GM18508 (cell line): ENCODE measurements at regions not wholly inside any gene's neighbourhood (a gene's known extent, or its start where the extent isn't known, plus 50 kb on each side); places are given as distances from the start of the nearest gene placed in this dataset.
"Not testable (repeated sequence)": the region's sequence is repeated elsewhere in the genome, so short reads cannot be mapped to it uniquely, and the experiment has no call there.

ENCODE experiments used
- ATAC-seq: cut with Tn5 transposase; IDR thresholded peaks from one replicate; pipeline ENCODE4 v1.9.1; 2021; ENCODE audit warnings: moderate number of reproducible peaks; ENCODE audit not compliant: insufficient read depth, unreplicated experiment

DNA sequence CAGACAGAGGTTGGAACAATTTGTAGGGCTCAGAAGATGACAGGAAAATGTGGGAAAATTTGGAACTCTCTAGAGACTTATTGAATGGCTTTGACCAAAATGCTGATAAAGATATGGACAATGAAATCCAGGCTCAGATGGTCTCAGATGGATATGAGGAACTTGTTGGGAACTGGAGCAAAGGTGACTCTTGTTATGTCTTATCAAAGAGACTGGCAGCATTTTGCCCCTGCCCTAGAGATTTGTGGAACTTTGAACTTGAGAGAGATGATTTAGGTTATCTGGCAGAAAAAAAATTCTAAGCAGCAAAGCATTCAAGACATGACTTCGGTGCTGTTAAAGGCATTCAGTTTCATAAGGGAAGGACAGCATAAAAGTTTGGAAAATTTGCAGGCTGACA lies 347.9 kb upstream of the RPS23 start:
- not testable (repeated sequence) for ATAC-seq

DNA sequence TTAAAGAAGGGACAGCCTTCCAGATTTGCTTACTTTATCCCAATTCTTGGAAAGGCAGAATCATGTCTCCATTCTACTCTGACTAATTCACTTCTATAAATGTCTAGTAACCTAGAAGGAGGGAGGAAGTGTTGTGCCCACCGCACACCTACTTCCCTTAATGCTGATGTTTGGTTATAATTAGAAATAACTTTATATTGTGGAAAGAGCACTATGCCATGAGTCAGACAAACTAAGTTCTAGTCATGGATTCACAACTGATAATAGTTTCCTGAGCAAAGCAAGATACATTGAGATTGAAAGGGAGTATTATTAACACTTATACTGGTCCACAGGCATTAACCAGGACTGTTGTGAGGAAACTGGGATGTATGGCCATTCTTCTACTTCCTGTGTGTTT lies 345.9 kb upstream of the RPS23 start:
- no peak for ATAC-seq

DNA sequence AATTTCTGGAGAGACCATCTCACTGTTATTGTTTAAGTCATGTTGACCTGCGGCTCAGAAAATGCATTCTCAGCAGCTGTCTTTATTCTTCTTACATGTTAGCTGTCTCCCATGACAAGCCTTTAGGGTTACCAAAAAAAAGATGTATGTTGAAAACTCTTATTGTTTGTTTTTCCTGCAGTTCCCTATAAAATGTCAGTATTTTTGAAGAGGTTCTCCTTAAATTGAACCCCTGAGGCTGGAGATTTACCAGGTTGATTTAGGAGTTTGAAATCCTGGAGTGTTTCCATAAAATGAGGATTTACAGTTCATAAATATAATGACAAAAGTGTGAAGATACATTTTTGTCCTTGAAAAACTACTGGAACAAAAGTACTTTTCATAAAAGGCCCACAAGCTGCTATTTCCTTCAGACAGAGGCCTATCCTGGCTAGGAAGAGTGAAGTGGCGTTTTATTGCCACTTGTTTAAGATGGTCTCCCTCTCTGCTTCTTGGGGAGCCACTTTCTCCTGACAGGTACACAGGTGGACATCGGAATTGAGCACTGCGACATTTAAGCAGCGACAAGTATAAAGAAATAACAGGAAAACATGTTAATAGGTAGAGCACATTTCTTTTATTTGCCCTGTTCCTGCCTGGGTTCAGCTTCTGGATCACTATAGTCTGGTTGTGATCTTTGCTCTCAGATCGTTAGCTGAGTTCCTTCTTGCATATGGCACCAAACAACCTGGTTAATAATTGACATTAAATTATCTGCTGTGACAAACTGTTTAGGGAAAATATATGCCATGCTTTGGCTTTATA lies 344.8 kb upstream of the RPS23 start:
- no peak for ATAC-seq

DNA sequence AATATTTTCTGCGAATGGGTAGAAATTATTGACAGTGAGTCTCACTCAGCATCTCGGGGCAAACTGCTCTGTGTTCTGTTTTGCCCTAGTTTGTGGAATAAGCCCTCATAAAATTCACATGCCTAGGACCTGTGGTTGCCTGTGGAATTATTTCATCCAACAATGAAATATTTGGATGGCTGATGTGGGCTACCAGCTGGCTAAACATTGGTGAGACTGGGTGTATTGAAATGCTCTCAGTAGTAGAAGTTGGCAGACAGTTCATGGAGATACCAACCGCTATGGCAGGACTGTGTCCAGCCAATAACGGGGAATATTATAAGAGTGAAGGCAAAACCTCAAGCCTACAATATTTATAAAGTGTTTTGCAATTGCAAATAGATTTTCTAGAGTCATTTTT lies 344.1 kb upstream of the RPS23 start:
- no peak for ATAC-seq

DNA sequence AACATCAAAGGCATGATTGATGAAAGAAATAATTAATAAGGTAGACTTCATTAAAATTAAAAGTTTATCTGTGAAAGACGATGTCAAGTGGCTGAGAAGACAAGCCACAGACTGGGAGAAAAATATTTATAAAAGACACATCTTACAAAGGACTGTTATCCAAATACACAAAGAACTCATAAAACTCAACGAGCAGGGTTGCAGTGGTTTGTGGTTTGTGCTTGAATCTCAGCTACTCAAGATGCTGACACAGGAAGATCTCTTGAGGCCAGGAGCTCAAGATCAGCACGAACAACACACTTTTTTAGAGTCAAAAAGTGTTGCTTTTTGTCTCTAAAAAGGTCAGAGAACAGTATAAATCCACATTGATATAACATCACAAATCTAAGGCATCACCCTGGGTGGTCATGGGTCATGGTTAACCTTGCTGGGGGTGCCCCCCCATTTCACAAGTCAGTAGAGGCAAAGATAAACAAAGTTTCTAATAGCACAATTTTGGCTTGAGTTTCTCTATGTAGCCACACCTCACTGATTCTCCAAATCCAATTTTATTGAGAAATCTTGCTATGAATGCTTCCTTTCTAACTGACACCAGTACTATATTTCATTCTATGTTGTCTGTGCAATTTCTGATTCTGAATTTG lies 342.9 kb upstream of the RPS23 start:
- ATAC-seq, result no peak

DNA sequence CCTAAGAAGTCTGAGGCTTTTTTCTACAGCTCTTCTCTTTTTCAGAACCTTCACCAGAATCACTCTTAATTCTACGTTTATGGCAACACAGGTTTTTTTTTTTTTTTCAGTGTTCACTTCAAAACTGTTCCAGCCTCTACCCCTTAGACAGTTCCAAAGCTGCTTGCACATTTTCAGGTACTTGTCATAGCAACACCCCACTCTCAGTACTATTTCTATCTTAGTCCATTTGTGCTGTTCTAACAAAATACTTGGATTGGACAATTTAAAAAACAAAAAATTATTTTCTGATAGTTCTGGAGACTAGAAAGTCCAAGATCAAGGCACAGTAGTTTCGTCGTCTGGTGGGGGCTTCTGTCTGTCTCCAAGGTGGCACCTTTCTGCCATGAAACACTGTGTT lies 340.9 kb upstream of the RPS23 start:
- no peak for ATAC-seq

DNA sequence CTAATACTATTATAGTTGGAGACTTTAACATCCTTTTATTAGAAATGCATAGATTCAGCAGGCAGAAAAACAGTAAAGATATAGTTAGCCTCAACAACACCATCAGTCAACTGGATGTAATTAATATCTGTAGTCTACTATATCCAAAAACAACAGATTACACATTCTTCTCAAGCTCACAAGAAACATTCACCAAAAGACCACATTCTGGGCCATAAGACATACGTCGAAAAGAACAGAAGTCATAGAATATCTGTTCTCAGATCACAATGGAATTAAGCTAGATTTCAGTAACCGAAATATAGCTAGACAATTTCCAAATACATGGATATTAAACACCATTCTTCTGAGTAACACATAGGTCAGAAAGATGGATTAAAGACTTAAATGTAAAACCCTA lies 336.6 kb upstream of the RPS23 start:
- ATAC-seq, result no peak

DNA sequence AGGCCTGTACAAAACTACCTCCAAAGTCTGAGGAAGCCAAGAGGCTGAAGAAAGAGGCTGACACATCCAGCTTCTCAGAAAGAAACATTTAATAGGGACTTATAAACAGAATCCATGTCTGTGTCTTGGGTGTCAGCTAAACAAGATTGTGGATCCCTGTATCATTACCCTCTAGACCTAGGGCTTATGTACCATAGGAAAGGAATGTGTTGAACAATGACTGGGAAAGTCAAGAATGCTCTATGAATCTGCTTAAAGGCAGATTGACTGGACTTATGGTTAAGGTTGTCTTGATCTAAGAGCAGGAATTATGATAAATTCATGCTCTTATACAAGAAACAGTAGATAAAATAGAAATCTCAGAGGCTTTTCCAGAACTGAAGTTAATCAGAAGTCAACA lies 335.7 kb upstream of the RPS23 start:
- no peak for ATAC-seq

DNA sequence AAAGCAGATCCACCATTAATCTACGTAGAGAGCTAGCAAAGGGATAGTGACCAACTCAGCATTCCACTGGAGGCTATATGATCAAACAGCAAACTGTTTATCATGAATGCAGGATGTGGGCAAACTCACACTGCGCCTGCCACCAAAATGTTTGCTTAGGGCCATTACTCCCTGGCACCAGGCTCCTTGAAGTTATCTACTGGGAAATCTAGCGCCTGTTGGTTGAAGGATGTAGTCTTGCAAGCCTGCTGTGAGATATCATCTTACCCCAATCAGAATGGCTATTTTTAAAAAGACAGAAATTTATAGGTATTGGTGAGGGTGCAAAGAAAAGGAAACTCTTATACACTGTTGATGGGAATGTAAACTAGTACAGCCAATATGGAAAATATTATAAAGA lies 332.5 kb upstream of the RPS23 start:
- no peak for ATAC-seq

DNA sequence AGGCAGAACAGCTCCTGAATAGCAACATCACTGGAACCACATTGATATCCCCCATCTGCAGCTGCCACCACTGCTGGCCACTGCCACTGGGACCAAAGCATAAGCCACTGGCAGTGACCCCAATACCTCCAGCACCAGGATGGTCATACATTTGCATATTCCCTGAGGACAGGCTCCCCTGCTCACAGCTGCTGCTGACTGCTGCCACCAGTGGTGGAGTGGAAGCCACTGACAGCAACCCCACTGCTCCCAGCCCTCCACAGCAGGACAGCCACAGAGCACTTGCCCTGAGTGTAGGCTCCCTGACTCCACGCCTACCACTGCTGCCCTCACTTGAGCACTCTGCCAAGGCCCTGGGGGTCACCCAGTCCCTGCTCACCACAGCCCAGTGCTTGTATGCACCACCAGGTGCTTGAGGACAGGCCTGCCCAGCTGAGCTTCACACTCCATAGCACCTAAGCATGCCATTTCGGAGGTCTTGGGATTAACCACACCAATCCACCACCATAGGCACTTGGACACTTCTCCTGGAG lies 327.4 kb upstream of the RPS23 start:
- no peak for ATAC-seq

DNA sequence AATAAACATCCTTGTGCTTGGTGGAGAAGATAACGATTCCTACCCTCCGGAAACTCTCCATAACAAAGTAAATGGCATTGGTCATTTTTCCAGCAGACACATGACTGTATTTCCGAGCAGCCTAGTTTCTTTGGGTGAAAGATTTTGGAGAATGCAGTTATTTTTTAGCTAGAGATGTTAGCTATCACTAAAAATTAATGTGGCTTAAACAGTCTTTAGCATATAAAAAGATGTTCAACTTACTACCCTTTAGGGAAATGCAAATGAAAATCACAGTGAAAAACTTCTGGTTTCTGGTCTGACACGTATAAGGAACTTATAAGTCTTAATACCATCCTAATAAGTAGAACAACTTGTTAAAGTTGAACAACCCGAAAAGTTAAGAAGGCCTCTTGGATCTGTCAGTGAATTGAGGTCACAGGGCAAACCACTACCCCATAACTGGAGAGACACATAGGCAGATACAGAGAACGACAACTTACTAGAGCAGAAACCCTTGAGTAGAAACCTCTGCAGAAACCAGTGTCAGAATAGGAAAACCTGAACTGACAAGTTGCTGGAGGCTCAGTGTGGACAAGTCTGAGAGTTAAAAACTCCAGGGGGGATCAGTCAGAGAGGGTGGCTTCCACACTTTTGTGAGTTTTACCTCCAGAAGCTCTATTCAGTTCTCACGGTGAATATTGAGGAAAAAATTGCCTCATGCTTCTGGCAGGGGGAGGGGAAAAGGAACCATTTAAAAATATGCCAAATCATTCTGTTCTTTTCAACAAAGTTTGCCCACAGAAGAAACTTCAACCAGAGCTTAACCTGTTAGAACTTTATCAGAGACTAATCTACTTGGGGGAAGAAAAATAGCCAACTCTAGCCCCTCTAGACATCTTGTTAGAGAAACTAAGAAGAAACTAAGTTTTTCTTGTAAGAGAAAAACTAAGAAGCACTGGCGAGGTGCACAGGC lies 325.2 kb upstream of the RPS23 start:
- no peak for ATAC-seq

DNA sequence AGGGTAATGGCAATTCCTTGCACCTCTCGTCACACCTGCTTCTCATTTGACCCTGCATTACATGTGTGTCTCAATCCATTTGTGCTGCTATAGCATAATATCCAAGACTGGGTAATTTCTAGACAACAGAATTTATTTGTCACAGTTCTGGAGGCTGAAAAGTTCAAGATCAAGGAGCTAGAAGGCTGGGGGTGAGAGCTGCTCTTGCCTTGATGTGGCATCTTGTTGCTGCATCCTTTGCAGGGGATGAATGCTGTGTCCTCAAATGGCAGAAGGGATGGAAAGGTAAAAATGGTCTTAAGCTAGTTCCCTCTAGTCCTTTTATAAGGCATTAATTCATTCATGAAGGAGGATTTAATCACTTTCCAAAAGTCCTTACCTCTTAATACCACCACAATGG lies 323.7 kb upstream of the RPS23 start:
- no peak for ATAC-seq

DNA sequence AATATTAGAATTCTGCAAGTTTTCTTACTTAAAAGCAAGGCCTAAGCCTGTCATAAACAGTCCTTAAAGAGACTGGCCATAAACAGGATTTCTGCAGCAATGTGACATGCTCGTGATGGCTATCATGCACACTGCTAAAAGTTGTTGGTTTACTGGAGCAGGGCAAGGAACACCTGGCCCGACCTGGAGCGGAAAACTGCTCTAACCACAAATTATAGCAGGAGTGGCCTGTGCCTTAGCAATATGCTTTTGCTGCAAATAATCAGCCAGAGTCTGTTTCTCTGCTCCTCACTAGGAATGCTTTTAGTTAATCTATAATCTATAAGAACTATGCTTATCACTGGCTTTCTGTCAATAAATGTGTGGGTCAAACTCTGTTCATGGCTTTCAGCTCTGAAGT lies 322.9 kb upstream of the RPS23 start:
- ATAC-seq, result no peak

DNA sequence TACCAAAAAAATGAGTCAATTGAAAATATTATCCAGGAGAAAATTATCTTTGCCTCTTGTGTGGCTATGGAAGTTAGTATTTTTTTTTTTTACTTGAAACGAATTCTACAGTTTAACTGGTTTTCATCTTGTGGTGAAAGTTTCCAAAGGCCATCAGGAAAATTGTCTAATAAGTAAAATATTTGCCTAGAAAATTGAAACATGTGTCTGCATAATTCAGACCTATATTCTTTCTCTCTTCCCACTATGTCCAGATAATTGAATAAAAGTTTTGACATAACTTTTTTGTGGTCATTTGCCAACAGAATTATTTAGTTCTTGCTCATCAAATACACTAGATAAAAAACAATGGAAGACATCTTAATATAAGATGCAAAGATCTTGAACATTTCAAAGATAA lies 321.5 kb upstream of the RPS23 start:
- ATAC-seq, result no peak

DNA sequence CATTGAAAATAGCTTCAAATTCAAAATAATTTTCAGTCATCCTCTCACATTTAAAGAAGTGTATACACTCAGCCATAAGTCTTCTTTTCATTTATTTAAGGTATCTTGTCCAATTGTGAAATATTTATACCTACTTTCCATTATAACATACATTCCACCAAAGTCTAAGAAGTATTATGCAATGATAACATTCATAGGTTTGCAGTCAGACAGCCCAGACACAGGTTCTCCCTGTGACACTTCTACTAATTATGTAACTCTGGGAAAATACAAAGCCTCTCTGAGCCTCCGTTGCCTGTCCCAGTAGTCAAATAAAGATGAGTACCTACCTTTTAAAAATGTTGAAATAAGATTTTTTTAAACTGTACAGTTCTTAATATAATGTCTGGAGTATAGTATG lies 320.9 kb upstream of the RPS23 start:
- no peak for ATAC-seq

DNA sequence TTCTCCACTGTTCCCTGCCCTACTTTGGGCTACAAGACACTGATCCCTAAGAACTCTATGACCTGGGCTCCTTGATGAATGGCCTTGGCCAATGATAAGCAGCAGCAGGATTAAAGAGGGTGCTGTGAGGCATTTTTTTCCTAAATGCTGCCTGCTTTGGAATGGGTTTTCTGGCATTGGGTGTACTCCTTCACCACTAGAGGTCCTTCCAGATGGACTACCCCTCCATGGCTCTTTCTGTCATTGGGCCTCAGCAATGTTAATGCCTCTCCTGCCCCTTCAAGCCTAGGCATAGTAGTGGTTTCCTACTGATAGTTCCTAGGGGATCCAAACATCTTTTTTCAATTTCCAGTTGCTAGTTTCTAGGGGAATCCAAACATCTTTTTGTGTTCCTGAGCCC lies 319.3 kb upstream of the RPS23 start:
- ATAC-seq, result no peak

DNA sequence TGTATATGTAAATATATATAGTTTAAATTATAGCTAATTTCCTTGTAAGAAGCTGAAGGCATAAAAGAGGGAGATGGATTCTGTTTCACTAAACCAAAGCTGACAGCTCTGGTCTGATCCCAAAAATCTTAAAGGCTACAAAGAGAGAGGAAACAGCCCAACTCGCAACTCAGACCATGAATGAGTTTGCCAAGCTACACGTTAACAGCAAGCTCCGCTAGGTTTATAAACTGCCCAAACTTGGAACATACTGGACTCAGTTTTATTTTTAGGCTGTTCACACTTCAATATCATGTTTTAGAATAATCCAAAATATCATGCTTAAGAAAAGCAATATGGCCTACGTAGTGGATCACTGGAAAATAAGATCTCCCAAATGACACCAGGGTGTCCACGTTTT lies 318.3 kb upstream of the RPS23 start:
- ATAC-seq, result no peak

DNA sequence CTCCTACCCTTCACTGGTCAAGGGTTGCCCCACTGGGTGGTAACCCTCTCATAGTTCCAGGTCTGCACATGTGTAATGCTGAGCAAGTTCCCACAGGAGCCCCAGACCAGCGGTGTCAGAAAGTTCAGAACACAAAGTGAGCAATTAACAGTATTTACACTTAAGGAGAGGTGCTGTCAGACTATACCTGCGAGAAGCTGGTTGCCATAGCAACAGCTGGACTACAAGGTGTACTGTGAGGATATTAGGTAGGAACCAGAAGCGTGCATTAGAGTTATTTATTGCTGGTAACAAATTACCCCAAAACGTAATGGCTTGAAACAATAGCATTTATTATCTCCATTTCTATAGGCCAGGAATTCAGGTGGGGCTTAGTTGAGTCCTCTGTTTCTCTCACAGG lies 317.0 kb upstream of the RPS23 start:
- ATAC-seq, result no peak

DNA sequence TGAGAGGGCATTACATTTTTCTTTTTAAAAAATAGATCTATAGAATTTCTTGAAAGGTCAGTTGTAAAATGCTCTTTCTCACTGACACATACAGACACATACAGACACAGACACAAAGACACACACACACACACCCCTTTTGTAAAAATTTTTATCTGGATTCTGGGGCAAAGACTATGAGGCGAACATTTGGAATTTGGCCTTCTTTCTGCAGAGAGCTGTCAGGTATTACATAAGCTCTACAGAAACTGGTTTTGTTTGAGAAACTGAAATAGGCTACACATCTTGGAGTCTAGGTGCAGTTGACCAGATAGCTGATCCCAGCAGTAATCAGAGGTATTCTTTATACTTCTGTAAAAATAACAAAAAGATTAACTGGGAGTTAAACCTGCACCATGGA lies 315.9 kb upstream of the RPS23 start:
- ATAC-seq, result no peak

DNA sequence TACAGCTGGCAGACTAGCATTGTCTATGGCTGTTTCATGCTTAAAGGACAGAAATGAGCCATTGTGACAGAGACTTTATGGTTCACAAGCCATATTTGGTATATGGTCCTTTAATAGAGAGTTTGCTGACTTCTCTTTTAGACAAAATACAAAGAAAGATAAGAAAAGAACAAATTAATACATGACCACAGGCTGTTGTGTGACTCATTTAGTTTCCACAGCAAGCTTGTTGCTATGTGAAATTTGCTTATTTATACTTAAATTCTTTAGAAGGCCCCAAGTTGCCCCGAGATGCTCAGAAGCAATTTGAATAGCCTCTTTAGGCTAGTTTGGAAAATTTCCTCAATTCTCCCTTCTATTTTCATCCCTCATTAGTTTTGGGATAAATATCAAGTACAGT lies 315.3 kb upstream of the RPS23 start:
- no peak for ATAC-seq

DNA sequence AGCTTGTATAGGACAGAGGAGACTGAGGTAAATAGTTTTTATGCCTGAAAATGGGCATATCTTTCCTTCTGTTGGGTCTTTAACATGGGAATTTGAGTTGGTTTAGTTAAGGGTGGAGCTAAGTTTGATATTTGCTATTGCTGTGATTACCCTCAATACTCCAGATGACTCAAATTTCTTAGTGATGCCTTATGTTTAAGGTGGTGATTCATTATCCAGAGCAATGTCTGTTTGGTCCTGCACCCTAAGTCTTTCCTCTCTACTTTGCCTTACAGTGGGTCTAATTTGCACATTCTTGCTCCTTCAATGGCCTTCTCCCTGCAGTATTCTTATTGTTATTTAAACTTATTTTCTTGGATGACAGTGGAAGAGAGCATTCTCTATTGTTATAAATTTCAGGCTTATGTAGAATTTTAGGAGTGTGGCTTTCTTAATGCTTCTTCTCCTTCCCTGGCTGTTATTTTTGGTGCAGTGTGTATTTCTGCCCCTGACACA lies 312.9 kb upstream of the RPS23 start:
- ATAC-seq, result no peak
